Esophagus muscularis mucosa (tissue), 4 donors: ENCODE measurements at regions not wholly inside any gene's neighbourhood (a gene's known extent, or its start where the extent isn't known, plus 50 kb on each side); places are given as distances from the start of the nearest gene placed in this dataset.

Source experiments
- DNase-seq: peaks from one replicate; pipeline ENCODE4 v3.0.0-alpha.2; 2017; ENCODE audit errors: extremely low spot score
- H3K27ac ChIP-seq, 4 donors: fragments of 200-600 bp; sonication (generic); replicated peaks in 1 of 4; 1 replicate in 3 of 4; 2 replicates in 1 of 4; pipeline ENCODE4 v1.5.1; 2016 to 2019; ENCODE audit warnings: mild to moderate bottlenecking in 1 of 4
- H3K27me3 ChIP-seq, 4 donors: fragments of 200-600 bp; sonication (generic); one replicate each; pipeline versions ENCODE4 v1.5.1 to v1.6.0; 2016 to 2019
- H3K36me3 ChIP-seq, 4 donors: fragments of 200-600 bp; sonication (generic); one replicate each; pipeline ENCODE4 v1.5.1; 2016 to 2019
- H3K4me1 ChIP-seq, 4 donors: fragments of 200-600 bp; sonication (generic); one replicate each; pipeline ENCODE4 v1.5.1; 2016 to 2019
- H3K4me3 ChIP-seq, 4 donors: fragments of 200-600 bp; sonication (generic); 1 replicate in 2 of 4; 2 replicates in 2 of 4; pipeline ENCODE4 v1.5.1; 2016 to 2019; ENCODE audit warnings: mild to moderate bottlenecking in 4 of 4, moderate library complexity in 1 of 4
- H3K9me3 ChIP-seq, 4 donors: fragments of 200-600 bp; sonication (generic); 1 replicate in 3 of 4; 2 replicates in 1 of 4; pipeline ENCODE4 v1.5.1; 2016 to 2019
- EP300 ChIP-seq: sonication (generic); formaldehyde crosslinking; IDR thresholded peaks from one replicate; pipeline ENCODE4 v1.6.1; 2017; ENCODE audit warnings: antibody characterized with exemption
- POLR2A ChIP-seq: fragments of 450-650 bp; IDR thresholded peaks from one replicate; pipeline ENCODE4 v1.6.1; 2017; ENCODE audit warnings: antibody characterized with exemption, moderate library complexity, mild to moderate bottlenecking, low read depth
- POLR2AphosphoS5 ChIP-seq, 2 donors: sonication (generic); formaldehyde crosslinking; IDR thresholded peaks; one replicate each; pipeline ENCODE4 v1.6.1; 2017; ENCODE audit warnings: antibody characterized with exemption in 2 of 2
- WGBS: methylation state at CpG from one replicate; pipeline ENCODE4 v1.1.5; 2018; 5-methylcytosine and 5-hydroxymethylcytosine counted together
- intact Hi-C: fragments of 100-400 bp; cut with DNase I; formaldehyde crosslinking; loops from one replicate; pipeline ENCODE4 v1.15.1; 2023
- TF ChIP-seq, protein P1 (sequence below), 3 experiments: fragments of 200-600 bp in 2 of 3; fragments of 450-650 bp in 1 of 3; sonication (generic) in 2 of 3; IDR thresholded peaks; one replicate each; pipeline ENCODE4 v1.5.1; 2017 to 2019; ENCODE audit warnings: antibody characterized with exemption in 3 of 3, mild to moderate bottlenecking in 2 of 3, moderate library complexity in 1 of 3

- H3K4me1 ChIP-seq = peaks cover 42 to 47% (median 45%) of the 10 kb centered on the region in 4 donors
- no peak overlapping the region for H3K4me3 ChIP-seq
- DNase-seq = no peak
- no peaks in the 10 kb centered on the region for H3K27me3 ChIP-seq
- 80% methylated on average over 5 of the region's 5 CpGs for WGBS
- H3K36me3 ChIP-seq = no peaks in the 10 kb centered on the region
- no peak overlapping the region for H3K27ac ChIP-seq
- intact Hi-C loops = no loop called here
- H3K9me3 ChIP-seq = no peaks in the 10 kb centered on the region
- TF ChIP-seq POLR2A (no peak), POLR2AphosphoS5 (IDR thresholded peaks at IDR 0.05) (no peak), EP300 (no peak)
Observed at GRCh38 chr6:144353871-144354314, 68.8 kb downstream of the UTRN start.

GRCh38 chr6:144359783-144360182 lies 74.6 kb downstream of the UTRN start:
- DNase-seq = no peak
- intact Hi-C loops = no loop called here
- no peaks in the 10 kb centered on the region for H3K36me3 ChIP-seq
- H3K9me3 ChIP-seq = no peaks in the 10 kb centered on the region
- no peaks in the 10 kb centered on the region for H3K27me3 ChIP-seq
- H3K27ac ChIP-seq = no peak overlapping the region
- no peak overlapping the region for H3K4me3 ChIP-seq
- whole genome bisulfite sequencing = 96% methylated on average over 1 of the region's 1 CpG
- TF ChIP-seq POLR2A (no peak), EP300 (no peak), POLR2AphosphoS5 (IDR thresholded peaks at IDR 0.05) (no peak)
- TF ChIP-seq, protein P1, sequence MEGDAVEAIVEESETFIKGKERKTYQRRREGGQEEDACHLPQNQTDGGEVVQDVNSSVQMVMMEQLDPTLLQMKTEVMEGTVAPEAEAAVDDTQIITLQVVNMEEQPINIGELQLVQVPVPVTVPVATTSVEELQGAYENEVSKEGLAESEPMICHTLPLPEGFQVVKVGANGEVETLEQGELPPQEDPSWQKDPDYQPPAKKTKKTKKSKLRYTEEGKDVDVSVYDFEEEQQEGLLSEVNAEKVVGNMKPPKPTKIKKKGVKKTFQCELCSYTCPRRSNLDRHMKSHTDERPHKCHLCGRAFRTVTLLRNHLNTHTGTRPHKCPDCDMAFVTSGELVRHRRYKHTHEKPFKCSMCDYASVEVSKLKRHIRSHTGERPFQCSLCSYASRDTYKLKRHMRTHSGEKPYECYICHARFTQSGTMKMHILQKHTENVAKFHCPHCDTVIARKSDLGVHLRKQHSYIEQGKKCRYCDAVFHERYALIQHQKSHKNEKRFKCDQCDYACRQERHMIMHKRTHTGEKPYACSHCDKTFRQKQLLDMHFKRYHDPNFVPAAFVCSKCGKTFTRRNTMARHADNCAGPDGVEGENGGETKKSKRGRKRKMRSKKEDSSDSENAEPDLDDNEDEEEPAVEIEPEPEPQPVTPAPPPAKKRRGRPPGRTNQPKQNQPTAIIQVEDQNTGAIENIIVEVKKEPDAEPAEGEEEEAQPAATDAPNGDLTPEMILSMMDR (IDR thresholded peaks at IDR 0.05) = no peak
- H3K4me1 ChIP-seq = peaks cover 31 to 42% (median 32%) of the 10 kb centered on the region in 4 donors

- 90% methylated on average over 4 of the region's 4 CpGs for WGBS
- DNase-seq = no peak
- Histone ChIP-seq H3K9me3 (no peaks in the 10 kb centered on the region), H3K27ac (no peak overlapping the region), H3K4me1 (peaks cover 32 to 42% (median 36%) of the 10 kb centered on the region in 4 donors), H3K36me3 (no peaks in the 10 kb centered on the region), H3K4me3 (no peak overlapping the region), H3K27me3 (no peaks in the 10 kb centered on the region)
- TF ChIP-seq POLR2A (no peak), EP300 (no peak), POLR2AphosphoS5 (IDR thresholded peaks at IDR 0.05) (no peak)
- TF ChIP-seq, protein P1 (IDR thresholded peaks at IDR 0.05) = no peak
- intact Hi-C loops = no loop called here
Observed at GRCh38 chr6:144360401-144360800, 75.3 kb downstream of the UTRN start.

GRCh38 chr6:144361016-144361415 lies 75.9 kb downstream of the UTRN start:
- no peaks in the 10 kb centered on the region for H3K9me3 ChIP-seq
- no peak overlapping the region for H3K4me3 ChIP-seq
- WGBS = 71% methylated on average over 1 of the region's 1 CpG
- peak overlapping the region in 1 of 4 donors; percentile 5 for H3K27ac ChIP-seq
- intact Hi-C loops = no loop called here
- no peak for DNase-seq
- no peak for TF ChIP-seq POLR2AphosphoS5 (IDR thresholded peaks at IDR 0.05)
- TF ChIP-seq EP300 = no peak
- TF ChIP-seq, protein P1 (IDR thresholded peaks at IDR 0.05) = no peak
- no peak for TF ChIP-seq POLR2A
- no peaks in the 10 kb centered on the region for H3K36me3 ChIP-seq
- H3K27me3 ChIP-seq = no peaks in the 10 kb centered on the region
- peaks cover 32 to 42% (median 36%) of the 10 kb centered on the region in 4 donors for H3K4me1 ChIP-seq

GRCh38 chr6:144362042-144363018 lies 77.2 kb downstream of the UTRN start:
- Histone ChIP-seq H3K27ac (peak overlapping the region; percentile 5 to 34 (median 16)), H3K27me3 (no peaks in the 10 kb centered on the region), H3K4me1 (peaks cover 28 to 42% (median 33%) of the 10 kb centered on the region in 4 donors), H3K9me3 (no peaks in the 10 kb centered on the region), H3K4me3 (no peak overlapping the region), H3K36me3 (no peaks in the 10 kb centered on the region)
- no peak for DNase-seq
- 63% methylated on average over 5 of the region's 5 CpGs for WGBS
- TF ChIP-seq POLR2A (no peak), POLR2AphosphoS5 (IDR thresholded peaks at IDR 0.05) (no peak), EP300 (no peak)
- TF ChIP-seq, protein P1 (IDR thresholded peaks at IDR 0.05) = no peak
- intact Hi-C loops = no loop called here
